SK-N-SH (cell line): ENCODE measurements at regions not wholly inside any gene's neighbourhood (a gene's known extent, or its start where the extent isn't known, plus 50 kb on each side); places are given as distances from the start of the nearest gene placed in this dataset.

Experiments used
- CTCF ChIA-PET: fragments of 300-600, 350-600 bp; formaldehyde crosslinking; extraction: SDS; loops from one replicate; lab custom pipeline; 2021; lab: Yijun Ruan, JAX
- POLR2A ChIA-PET: fragments of 350-600 bp; sonication (Branson Sonifier 250); formaldehyde crosslinking; extraction: SDS; loops from one replicate; lab custom pipeline; 2020; ENCODE audit warnings: antibody characterized with exemption, inconsistent platforms; lab: Yijun Ruan, JAX
- DNase-seq: peaks from one replicate; pipeline ENCODE4 v3.0.0; 2012
- H2AFZ ChIP-seq: fragments of 200-600 bp; sonication (generic); 2 replicates; pipeline ENCODE4 v1.8.1; 2016; ENCODE audit warnings: antibody characterized with exemption, mild to moderate bottlenecking, low read depth
- H3F3A ChIP-seq: fragments of 200-600 bp; sonication (generic); replicated peaks from 2 replicates; pipeline ENCODE3; 2016; ENCODE audit warnings: antibody characterized with exemption, mild to moderate bottlenecking; ENCODE audit not compliant: insufficient read depth
- H3K27ac ChIP-seq, 2 experiments: fragments of 200-500 bp in 1 of 2; fragments of 200-600 bp in 1 of 2; sonication (Bioruptor generic) in 1 of 2; sonication (generic), shearing (Covaris generic) in 1 of 2; 2 replicates each; pipeline versions ENCODE4 v1.5.1 to v1.6.1; 2014 to 2016; ENCODE audit warnings: low read depth in 2 of 2, inconsistent platforms in 1 of 2, low read length in 1 of 2, mild to moderate bottlenecking in 1 of 2, mixed read lengths in 1 of 2
- H3K27me3 ChIP-seq: fragments of 200-600 bp; sonication (generic), shearing (Covaris generic); 2 replicates; pipeline ENCODE4 v1.6.1; 2016; ENCODE audit warnings: mixed run types; ENCODE audit not compliant: insufficient read depth
- H3K36me3 ChIP-seq, 2 experiments: fragments of 200-500 bp in 1 of 2; fragments of 200-600 bp in 1 of 2; sonication (Bioruptor generic) in 1 of 2; sonication (generic) in 1 of 2; replicated peaks in 1 of 2; 2 replicates each; pipeline versions ENCODE3 to v1.5.1; 2014 to 2016; ENCODE audit warnings: low read length in 1 of 2, mild to moderate bottlenecking in 1 of 2; ENCODE audit not compliant: insufficient read depth in 2 of 2, control insufficient read depth in 1 of 2
- H3K4me1 ChIP-seq, 2 experiments: fragments of 200-500 bp in 1 of 2; fragments of 200-600 bp in 1 of 2; sonication (Bioruptor generic) in 1 of 2; sonication (generic), shearing (Covaris generic) in 1 of 2; 2 replicates each; pipeline versions ENCODE4 v1.5.1 to v1.6.1; 2014 to 2016; ENCODE audit warnings: low read depth in 1 of 2, low read length in 1 of 2, mixed run types in 1 of 2; ENCODE audit not compliant: insufficient read depth in 2 of 2, control insufficient read depth in 1 of 2
- H3K4me2 ChIP-seq: fragments of 200-600 bp; sonication (generic), shearing (Covaris generic); 2 replicates; pipeline ENCODE4 v1.6.1; 2017; ENCODE audit warnings: mixed run types
- H3K4me3 ChIP-seq, 2 experiments: fragments of 200-500 bp in 1 of 2; fragments of 200-600 bp in 1 of 2; sonication (Bioruptor generic) in 1 of 2; sonication (generic), shearing (Covaris generic) in 1 of 2; 2 replicates each; pipeline versions ENCODE4 v1.5.1 to v1.8.1; 2014 to 2016; ENCODE audit warnings: low read depth in 2 of 2, inconsistent platforms in 1 of 2, low read length in 1 of 2, mild to moderate bottlenecking in 1 of 2, mixed read lengths in 1 of 2, moderate library complexity in 1 of 2
- H3K79me2 ChIP-seq: fragments of 200-600 bp; sonication (generic); 2 replicates; pipeline ENCODE4 v1.8.1; 2017; ENCODE audit warnings: mild to moderate bottlenecking; ENCODE audit not compliant: insufficient read depth
- H3K9ac ChIP-seq: fragments of 200-600 bp; sonication (generic); 2 replicates; pipeline ENCODE4 v1.6.1; 2017; ENCODE audit warnings: mixed run types
- H3K9me2 ChIP-seq: fragments of 200-600 bp; sonication (generic); 2 replicates; pipeline ENCODE4 v1.6.1; 2017; ENCODE audit warnings: mixed run types
- H3K9me3 ChIP-seq: fragments of 200-600 bp; sonication (generic); 2 replicates; pipeline ENCODE4 v1.6.1; 2017; ENCODE audit warnings: mixed run types, mild to moderate bottlenecking, moderate library complexity
- H4K20me1 ChIP-seq: fragments of 200-600 bp; sonication (generic); 2 replicates; pipeline ENCODE4 v1.6.1; 2017; ENCODE audit warnings: mild to moderate bottlenecking, mixed run types; ENCODE audit not compliant: insufficient read depth
- CHD2 ChIP-seq: fragments of 150-350 bp; IDR thresholded peaks from 2 replicates; pipeline ENCODE4 v1.6.1; 2018; ENCODE audit warnings: low read length; ENCODE audit not compliant: partially characterized antibody
- ELF1 ChIP-seq: IDR thresholded peaks from 2 replicates; pipeline ENCODE4 v1.4.0; 2012
- FOXJ3 ChIP-seq: sonication (generic); formaldehyde crosslinking; IDR thresholded peaks from 2 replicates; pipeline ENCODE4 v1.5.1; 2020; ENCODE audit warnings: mild to moderate bottlenecking, missing genetic modification reagents
- FOXM1 ChIP-seq: IDR thresholded peaks from 2 replicates; pipeline ENCODE4 v1.4.0; 2012; ENCODE audit warnings: low read depth, mild to moderate bottlenecking
- GABPA ChIP-seq: IDR thresholded peaks from 2 replicates; pipeline ENCODE4 v1.4.0; 2012; ENCODE audit warnings: low read depth, mild to moderate bottlenecking
- GATA2 ChIP-seq: sonication (generic); formaldehyde crosslinking; IDR thresholded peaks from 2 replicates; pipeline ENCODE4 v1.5.0; 2020; ENCODE audit warnings: mild to moderate bottlenecking, missing genetic modification reagents
- JUND ChIP-seq: IDR thresholded peaks from 2 replicates; pipeline ENCODE4 v1.4.0; 2012
- NFIC ChIP-seq: IDR thresholded peaks from 2 replicates; pipeline ENCODE4 v1.4.0; 2012; ENCODE audit warnings: borderline replicate concordance
- NRF1 ChIP-seq: IDR thresholded peaks from 2 replicates; pipeline ENCODE4 v1.6.1; 2012; ENCODE audit warnings: low read depth, mild to moderate bottlenecking, low read length
- POLR2AphosphoS5 ChIP-seq: IDR thresholded peaks from 2 replicates; pipeline ENCODE4 v1.6.1; 2012; ENCODE audit warnings: low read depth, low read length
- RCOR1 ChIP-seq: fragments of 150-350 bp; IDR thresholded peaks from 2 replicates; pipeline ENCODE4 v1.6.1; 2017; ENCODE audit warnings: antibody characterized with exemption, low read length
- RFX5 ChIP-seq: IDR thresholded peaks from 2 replicates; pipeline ENCODE4 v1.6.1; 2012; ENCODE audit warnings: mild to moderate bottlenecking, improper control_type of control experiment, low read length
- RXRA ChIP-seq: IDR thresholded peaks from 2 replicates; pipeline ENCODE4 v1.4.0; 2012; ENCODE audit warnings: low read depth, mild to moderate bottlenecking, borderline replicate concordance
- SIN3A ChIP-seq: IDR thresholded peaks from 2 replicates; pipeline ENCODE4 v1.6.1; 2012; ENCODE audit warnings: low read depth, mild to moderate bottlenecking, low read length, moderate library complexity, borderline replicate concordance
- SMC3 ChIP-seq: IDR thresholded peaks from 2 replicates; pipeline ENCODE4 v1.6.1; 2012; ENCODE audit warnings: low read depth, low read length, improper control_type of control experiment
- TCF12 ChIP-seq: IDR thresholded peaks from 2 replicates; pipeline ENCODE4 v1.4.0; 2012
- WGBS: methylation state at CpG from one replicate; pipeline ENCODE4 v1.1.6; 2017; ENCODE audit warnings: low lambda C conversion rate; 5-methylcytosine and 5-hydroxymethylcytosine counted together
- TF ChIP-seq, protein P1 (sequence below): IDR thresholded peaks from 2 replicates; pipeline ENCODE4 v1.4.0; 2012; ENCODE audit warnings: low read depth
- TF ChIP-seq, protein P2 (sequence below): fragments of 150-350 bp; IDR thresholded peaks from 2 replicates; pipeline ENCODE4 v1.6.1; 2017; ENCODE audit warnings: antibody characterized with exemption, low read length, low read depth, borderline replicate concordance
- TF ChIP-seq, protein P3 (sequence below): IDR thresholded peaks from 2 replicates; pipeline ENCODE4; 2012
- TF ChIP-seq, protein P4 (sequence below): fragments of 200-600 bp; sonication (generic); IDR thresholded peaks from 2 replicates; pipeline ENCODE4 v1.6.1; 2017; ENCODE audit warnings: antibody characterized with exemption, mild to moderate bottlenecking, moderate library complexity
- TF ChIP-seq, protein P5 (sequence below): IDR thresholded peaks from 2 replicates; pipeline ENCODE4 v1.6.1; 2012; ENCODE audit warnings: mild to moderate bottlenecking, low read depth, low read length, moderate library complexity

DNA sequence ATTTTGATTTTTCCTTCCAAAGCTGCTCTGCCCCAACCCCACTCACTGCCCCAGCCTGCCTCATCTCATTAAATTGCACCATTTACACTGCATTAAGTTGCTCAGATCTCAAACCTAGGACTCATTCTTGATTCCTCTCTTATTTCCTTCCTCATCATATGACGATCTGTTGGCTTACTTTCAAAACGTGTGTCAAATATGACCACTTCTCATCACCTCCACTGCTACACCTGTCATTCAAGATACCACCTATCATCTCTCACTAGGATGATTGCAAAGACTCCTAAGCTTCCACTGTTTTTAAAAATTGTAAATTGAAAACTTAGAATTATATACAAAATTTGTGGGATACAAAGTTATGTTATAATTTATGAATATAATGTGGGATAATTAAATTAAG, 147.1 kb downstream of the DCK start:
- H3F3A ChIP-seq = no peaks in the 10 kb centered on the region
- no peak overlapping the region for H3K4me3 ChIP-seq
- H3K79me2 ChIP-seq = no peaks in the 10 kb centered on the region
- no peaks in the 10 kb centered on the region for H3K9me2 ChIP-seq
- peaks cover 6% of the 10 kb centered on the region; the same call in 1 of the 2 replicates for H3K27me3 ChIP-seq
- H3K4me2 ChIP-seq = no peak overlapping the region
- no peak overlapping the region for H3K9ac ChIP-seq
- no peak overlapping the region for H2AFZ ChIP-seq
- TF ChIP-seq POLR2AphosphoS5 = no peak
- ChIA-PET CTCF (no interaction called here), POLR2A (no interaction called here)
- H3K36me3 ChIP-seq = no peaks in the 10 kb centered on the region
- H3K27ac ChIP-seq = no peak overlapping the region
- no peak for DNase-seq
- H4K20me1 ChIP-seq = no peaks in the 10 kb centered on the region
- H3K4me1 ChIP-seq = no peaks in the 10 kb centered on the region
- H3K9me3 ChIP-seq = no peaks in the 10 kb centered on the region
- WGBS = 2% methylated on average over 2 of the region's 2 CpGs

DNA sequence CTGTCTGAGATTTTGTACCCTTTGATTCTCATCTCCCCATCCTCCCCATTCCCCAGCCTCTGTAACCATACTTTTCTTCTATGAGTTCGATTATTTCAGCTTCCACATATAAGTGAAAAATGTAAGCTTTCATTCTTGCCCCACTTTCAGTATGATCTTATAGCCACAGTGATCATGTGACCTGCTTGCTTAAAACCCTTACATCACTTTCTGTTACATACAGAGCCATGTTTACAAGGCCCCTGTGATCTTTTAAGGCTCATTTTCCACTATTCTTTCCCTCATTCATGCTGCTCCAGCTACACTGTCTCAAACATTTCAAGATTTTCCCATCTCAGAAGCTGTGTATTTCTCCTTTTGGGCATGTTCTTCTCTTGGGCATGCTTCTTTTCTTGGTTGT, 147.7 kb downstream of the DCK start:
- CTCF ChIA-PET = no interaction called here
- no peaks in the 10 kb centered on the region for H3K9me3 ChIP-seq
- H4K20me1 ChIP-seq = no peaks in the 10 kb centered on the region
- TF ChIP-seq RXRA = no peak
- TF ChIP-seq ELF1 = no peak
- TF ChIP-seq RCOR1 = no peak
- TF ChIP-seq, protein P1, sequence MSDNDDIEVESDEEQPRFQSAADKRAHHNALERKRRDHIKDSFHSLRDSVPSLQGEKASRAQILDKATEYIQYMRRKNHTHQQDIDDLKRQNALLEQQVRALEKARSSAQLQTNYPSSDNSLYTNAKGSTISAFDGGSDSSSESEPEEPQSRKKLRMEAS = no peak
- TF ChIP-seq NFIC = no peak
- no peak for TF ChIP-seq GABPA
- TF ChIP-seq NRF1 = no peak
- TF ChIP-seq TCF12 = no peak
- no peak for TF ChIP-seq GATA2 (CRISPR knock-in tag)
- TF ChIP-seq RFX5 = no peak
- TF ChIP-seq, protein P2, sequence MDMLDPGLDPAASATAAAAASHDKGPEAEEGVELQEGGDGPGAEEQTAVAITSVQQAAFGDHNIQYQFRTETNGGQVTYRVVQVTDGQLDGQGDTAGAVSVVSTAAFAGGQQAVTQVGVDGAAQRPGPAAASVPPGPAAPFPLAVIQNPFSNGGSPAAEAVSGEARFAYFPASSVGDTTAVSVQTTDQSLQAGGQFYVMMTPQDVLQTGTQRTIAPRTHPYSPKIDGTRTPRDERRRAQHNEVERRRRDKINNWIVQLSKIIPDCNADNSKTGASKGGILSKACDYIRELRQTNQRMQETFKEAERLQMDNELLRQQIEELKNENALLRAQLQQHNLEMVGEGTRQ = no peak
- no peak for TF ChIP-seq SIN3A
- TF ChIP-seq, protein P3, sequence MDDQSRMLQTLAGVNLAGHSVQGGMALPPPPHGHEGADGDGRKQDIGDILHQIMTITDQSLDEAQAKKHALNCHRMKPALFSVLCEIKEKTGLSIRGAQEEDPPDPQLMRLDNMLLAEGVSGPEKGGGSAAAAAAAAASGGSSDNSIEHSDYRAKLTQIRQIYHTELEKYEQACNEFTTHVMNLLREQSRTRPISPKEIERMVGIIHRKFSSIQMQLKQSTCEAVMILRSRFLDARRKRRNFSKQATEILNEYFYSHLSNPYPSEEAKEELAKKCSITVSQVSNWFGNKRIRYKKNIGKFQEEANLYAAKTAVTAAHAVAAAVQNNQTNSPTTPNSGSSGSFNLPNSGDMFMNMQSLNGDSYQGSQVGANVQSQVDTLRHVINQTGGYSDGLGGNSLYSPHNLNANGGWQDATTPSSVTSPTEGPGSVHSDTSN = no peak
- no peak for TF ChIP-seq SMC3
- TF ChIP-seq, protein P4, sequence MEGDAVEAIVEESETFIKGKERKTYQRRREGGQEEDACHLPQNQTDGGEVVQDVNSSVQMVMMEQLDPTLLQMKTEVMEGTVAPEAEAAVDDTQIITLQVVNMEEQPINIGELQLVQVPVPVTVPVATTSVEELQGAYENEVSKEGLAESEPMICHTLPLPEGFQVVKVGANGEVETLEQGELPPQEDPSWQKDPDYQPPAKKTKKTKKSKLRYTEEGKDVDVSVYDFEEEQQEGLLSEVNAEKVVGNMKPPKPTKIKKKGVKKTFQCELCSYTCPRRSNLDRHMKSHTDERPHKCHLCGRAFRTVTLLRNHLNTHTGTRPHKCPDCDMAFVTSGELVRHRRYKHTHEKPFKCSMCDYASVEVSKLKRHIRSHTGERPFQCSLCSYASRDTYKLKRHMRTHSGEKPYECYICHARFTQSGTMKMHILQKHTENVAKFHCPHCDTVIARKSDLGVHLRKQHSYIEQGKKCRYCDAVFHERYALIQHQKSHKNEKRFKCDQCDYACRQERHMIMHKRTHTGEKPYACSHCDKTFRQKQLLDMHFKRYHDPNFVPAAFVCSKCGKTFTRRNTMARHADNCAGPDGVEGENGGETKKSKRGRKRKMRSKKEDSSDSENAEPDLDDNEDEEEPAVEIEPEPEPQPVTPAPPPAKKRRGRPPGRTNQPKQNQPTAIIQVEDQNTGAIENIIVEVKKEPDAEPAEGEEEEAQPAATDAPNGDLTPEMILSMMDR = no peak
- TF ChIP-seq JUND = no peak
- TF ChIP-seq FOXM1 = no peak
- TF ChIP-seq CHD2 = no peak
- TF ChIP-seq, protein P5, sequence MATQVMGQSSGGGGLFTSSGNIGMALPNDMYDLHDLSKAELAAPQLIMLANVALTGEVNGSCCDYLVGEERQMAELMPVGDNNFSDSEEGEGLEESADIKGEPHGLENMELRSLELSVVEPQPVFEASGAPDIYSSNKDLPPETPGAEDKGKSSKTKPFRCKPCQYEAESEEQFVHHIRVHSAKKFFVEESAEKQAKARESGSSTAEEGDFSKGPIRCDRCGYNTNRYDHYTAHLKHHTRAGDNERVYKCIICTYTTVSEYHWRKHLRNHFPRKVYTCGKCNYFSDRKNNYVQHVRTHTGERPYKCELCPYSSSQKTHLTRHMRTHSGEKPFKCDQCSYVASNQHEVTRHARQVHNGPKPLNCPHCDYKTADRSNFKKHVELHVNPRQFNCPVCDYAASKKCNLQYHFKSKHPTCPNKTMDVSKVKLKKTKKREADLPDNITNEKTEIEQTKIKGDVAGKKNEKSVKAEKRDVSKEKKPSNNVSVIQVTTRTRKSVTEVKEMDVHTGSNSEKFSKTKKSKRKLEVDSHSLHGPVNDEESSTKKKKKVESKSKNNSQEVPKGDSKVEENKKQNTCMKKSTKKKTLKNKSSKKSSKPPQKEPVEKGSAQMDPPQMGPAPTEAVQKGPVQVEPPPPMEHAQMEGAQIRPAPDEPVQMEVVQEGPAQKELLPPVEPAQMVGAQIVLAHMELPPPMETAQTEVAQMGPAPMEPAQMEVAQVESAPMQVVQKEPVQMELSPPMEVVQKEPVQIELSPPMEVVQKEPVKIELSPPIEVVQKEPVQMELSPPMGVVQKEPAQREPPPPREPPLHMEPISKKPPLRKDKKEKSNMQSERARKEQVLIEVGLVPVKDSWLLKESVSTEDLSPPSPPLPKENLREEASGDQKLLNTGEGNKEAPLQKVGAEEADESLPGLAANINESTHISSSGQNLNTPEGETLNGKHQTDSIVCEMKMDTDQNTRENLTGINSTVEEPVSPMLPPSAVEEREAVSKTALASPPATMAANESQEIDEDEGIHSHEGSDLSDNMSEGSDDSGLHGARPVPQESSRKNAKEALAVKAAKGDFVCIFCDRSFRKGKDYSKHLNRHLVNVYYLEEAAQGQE = no peak
- TF ChIP-seq FOXJ3 (CRISPR knock-in tag) = no peak
- WGBS = 0% methylated on average over 1 of the region's 1 CpG
- H3K36me3 ChIP-seq = no peaks in the 10 kb centered on the region
- H3K4me3 ChIP-seq = no peak overlapping the region
- H3K27me3 ChIP-seq = peaks cover 6% of the 10 kb centered on the region; the same call in 1 of the 2 replicates
- H3K27ac ChIP-seq = no peak overlapping the region
- no peak overlapping the region for H2AFZ ChIP-seq
- H3K79me2 ChIP-seq = no peaks in the 10 kb centered on the region
- H3K9me2 ChIP-seq = no peaks in the 10 kb centered on the region
- POLR2A ChIA-PET = no interaction called here
- DNase-seq = no peak
- H3F3A ChIP-seq = no peaks in the 10 kb centered on the region
- no peak overlapping the region for H3K9ac ChIP-seq
- no peak overlapping the region for H3K4me2 ChIP-seq
- H3K4me1 ChIP-seq = no peaks in the 10 kb centered on the region
